SK-N-SH (cell line): ENCODE measurements at regions not wholly inside any gene's neighbourhood (a gene's known extent, or its start where the extent isn't known, plus 50 kb on each side); places are given as distances from the start of the nearest gene placed in this dataset.

ENCODE experiments used
- CTCF ChIA-PET: fragments of 300-600, 350-600 bp; formaldehyde crosslinking; extraction: SDS; loops from one replicate; lab custom pipeline; 2021; lab: Yijun Ruan, JAX
- POLR2A ChIA-PET: fragments of 350-600 bp; sonication (Branson Sonifier 250); formaldehyde crosslinking; extraction: SDS; loops from one replicate; lab custom pipeline; 2020; ENCODE audit warnings: antibody characterized with exemption, inconsistent platforms; lab: Yijun Ruan, JAX
- DNase-seq: peaks from one replicate; pipeline ENCODE4 v3.0.0; 2012
- H2AFZ ChIP-seq: fragments of 200-600 bp; sonication (generic); 2 replicates; pipeline ENCODE4 v1.8.1; 2016; ENCODE audit warnings: antibody characterized with exemption, mild to moderate bottlenecking, low read depth
- H3F3A ChIP-seq: fragments of 200-600 bp; sonication (generic); replicated peaks from 2 replicates; pipeline ENCODE3; 2016; ENCODE audit warnings: antibody characterized with exemption, mild to moderate bottlenecking; ENCODE audit not compliant: insufficient read depth
- H3K27ac ChIP-seq, 2 experiments: fragments of 200-500 bp in 1 of 2; fragments of 200-600 bp in 1 of 2; sonication (Bioruptor generic) in 1 of 2; sonication (generic), shearing (Covaris generic) in 1 of 2; 2 replicates each; pipeline versions ENCODE4 v1.5.1 to v1.6.1; 2014 to 2016; ENCODE audit warnings: low read depth in 2 of 2, inconsistent platforms in 1 of 2, low read length in 1 of 2, mild to moderate bottlenecking in 1 of 2, mixed read lengths in 1 of 2
- H3K27me3 ChIP-seq: fragments of 200-600 bp; sonication (generic), shearing (Covaris generic); 2 replicates; pipeline ENCODE4 v1.6.1; 2016; ENCODE audit warnings: mixed run types; ENCODE audit not compliant: insufficient read depth
- H3K36me3 ChIP-seq, 2 experiments: fragments of 200-500 bp in 1 of 2; fragments of 200-600 bp in 1 of 2; sonication (Bioruptor generic) in 1 of 2; sonication (generic) in 1 of 2; replicated peaks in 1 of 2; 2 replicates each; pipeline versions ENCODE3 to v1.5.1; 2014 to 2016; ENCODE audit warnings: low read length in 1 of 2, mild to moderate bottlenecking in 1 of 2; ENCODE audit not compliant: insufficient read depth in 2 of 2, control insufficient read depth in 1 of 2
- H3K4me1 ChIP-seq, 2 experiments: fragments of 200-500 bp in 1 of 2; fragments of 200-600 bp in 1 of 2; sonication (Bioruptor generic) in 1 of 2; sonication (generic), shearing (Covaris generic) in 1 of 2; 2 replicates each; pipeline versions ENCODE4 v1.5.1 to v1.6.1; 2014 to 2016; ENCODE audit warnings: low read depth in 1 of 2, low read length in 1 of 2, mixed run types in 1 of 2; ENCODE audit not compliant: insufficient read depth in 2 of 2, control insufficient read depth in 1 of 2
- H3K4me2 ChIP-seq: fragments of 200-600 bp; sonication (generic), shearing (Covaris generic); 2 replicates; pipeline ENCODE4 v1.6.1; 2017; ENCODE audit warnings: mixed run types
- H3K4me3 ChIP-seq, 2 experiments: fragments of 200-500 bp in 1 of 2; fragments of 200-600 bp in 1 of 2; sonication (Bioruptor generic) in 1 of 2; sonication (generic), shearing (Covaris generic) in 1 of 2; 2 replicates each; pipeline versions ENCODE4 v1.5.1 to v1.8.1; 2014 to 2016; ENCODE audit warnings: low read depth in 2 of 2, inconsistent platforms in 1 of 2, low read length in 1 of 2, mild to moderate bottlenecking in 1 of 2, mixed read lengths in 1 of 2, moderate library complexity in 1 of 2
- H3K79me2 ChIP-seq: fragments of 200-600 bp; sonication (generic); 2 replicates; pipeline ENCODE4 v1.8.1; 2017; ENCODE audit warnings: mild to moderate bottlenecking; ENCODE audit not compliant: insufficient read depth
- H3K9ac ChIP-seq: fragments of 200-600 bp; sonication (generic); 2 replicates; pipeline ENCODE4 v1.6.1; 2017; ENCODE audit warnings: mixed run types
- H3K9me2 ChIP-seq: fragments of 200-600 bp; sonication (generic); 2 replicates; pipeline ENCODE4 v1.6.1; 2017; ENCODE audit warnings: mixed run types
- H3K9me3 ChIP-seq: fragments of 200-600 bp; sonication (generic); 2 replicates; pipeline ENCODE4 v1.6.1; 2017; ENCODE audit warnings: mixed run types, mild to moderate bottlenecking, moderate library complexity
- H4K20me1 ChIP-seq: fragments of 200-600 bp; sonication (generic); 2 replicates; pipeline ENCODE4 v1.6.1; 2017; ENCODE audit warnings: mild to moderate bottlenecking, mixed run types; ENCODE audit not compliant: insufficient read depth
- CHD2 ChIP-seq: fragments of 150-350 bp; IDR thresholded peaks from 2 replicates; pipeline ENCODE4 v1.6.1; 2018; ENCODE audit warnings: low read length; ENCODE audit not compliant: partially characterized antibody
- CTCF ChIP-seq: fragments of 200-600 bp; sonication (generic); IDR thresholded peaks from 2 replicates; pipeline ENCODE4 v1.6.1; 2017; ENCODE audit warnings: antibody characterized with exemption, mild to moderate bottlenecking, moderate library complexity
- ELF1 ChIP-seq: IDR thresholded peaks from 2 replicates; pipeline ENCODE4 v1.4.0; 2012
- EP300 ChIP-seq, 2 experiments: IDR thresholded peaks; 2 replicates each; pipeline versions ENCODE4 v1.4.0 to v1.6.1; 2012; ENCODE audit warnings: borderline replicate concordance in 1 of 2, low read depth in 1 of 2, low read length in 1 of 2
- EZH2phosphoT487 ChIP-seq: fragments of 200-600 bp; sonication (generic); IDR thresholded peaks from 2 replicates; pipeline ENCODE4 v1.6.1; 2017; ENCODE audit warnings: low read depth, mixed run types, mild to moderate bottlenecking, antibody characterized with exemption, moderate library complexity, borderline replicate concordance
- FOSL2 ChIP-seq: IDR thresholded peaks from 2 replicates; pipeline ENCODE4 v1.4.0; 2012; ENCODE audit warnings: low read depth, mild to moderate bottlenecking, moderate library complexity, borderline replicate concordance
- FOXJ3 ChIP-seq: sonication (generic); formaldehyde crosslinking; IDR thresholded peaks from 2 replicates; pipeline ENCODE4 v1.5.1; 2020; ENCODE audit warnings: mild to moderate bottlenecking, missing genetic modification reagents
- GABPA ChIP-seq: IDR thresholded peaks from 2 replicates; pipeline ENCODE4 v1.4.0; 2012; ENCODE audit warnings: low read depth, mild to moderate bottlenecking
- IRF3 ChIP-seq: fragments of 150-350 bp; IDR thresholded peaks from 2 replicates; pipeline ENCODE4 v1.6.1; 2016; ENCODE audit warnings: mild to moderate bottlenecking, low read depth, low read length
- MAX ChIP-seq: IDR thresholded peaks from 2 replicates; pipeline ENCODE4 v1.4.0; 2012; ENCODE audit warnings: low read depth
- MEF2A ChIP-seq: IDR thresholded peaks from 2 replicates; pipeline ENCODE4 v1.4.0; 2012; ENCODE audit warnings: low read depth, borderline replicate concordance
- MXI1 ChIP-seq: IDR thresholded peaks from 2 replicates; pipeline ENCODE4 v1.6.1; 2012; ENCODE audit warnings: mild to moderate bottlenecking, low read depth, low read length, improper control_type of control experiment
- NRF1 ChIP-seq: IDR thresholded peaks from 2 replicates; pipeline ENCODE4 v1.6.1; 2012; ENCODE audit warnings: low read depth, mild to moderate bottlenecking, low read length
- RCOR1 ChIP-seq: fragments of 150-350 bp; IDR thresholded peaks from 2 replicates; pipeline ENCODE4 v1.6.1; 2017; ENCODE audit warnings: antibody characterized with exemption, low read length
- RFX5 ChIP-seq: IDR thresholded peaks from 2 replicates; pipeline ENCODE4 v1.6.1; 2012; ENCODE audit warnings: mild to moderate bottlenecking, improper control_type of control experiment, low read length
- TEAD4 ChIP-seq: IDR thresholded peaks from 2 replicates; pipeline ENCODE4 v1.4.0; 2012; ENCODE audit warnings: mild to moderate bottlenecking, borderline replicate concordance; ENCODE audit not compliant: insufficient read depth
- USF2 ChIP-seq: fragments of 150-350 bp; IDR thresholded peaks from 2 replicates; pipeline ENCODE4 v1.6.1; 2017; ENCODE audit warnings: antibody characterized with exemption, low read length, low read depth, borderline replicate concordance
- YY1 ChIP-seq: IDR thresholded peaks from 2 replicates; pipeline ENCODE4 v1.4.0; 2012; ENCODE audit warnings: low read depth, mild to moderate bottlenecking
- ZBTB33 ChIP-seq: IDR thresholded peaks from 2 replicates; pipeline ENCODE4 v1.4.0; 2012; ENCODE audit warnings: low read depth, borderline replicate concordance
- WGBS: methylation state at CpG from one replicate; pipeline ENCODE4 v1.1.6; 2017; ENCODE audit warnings: low lambda C conversion rate; 5-methylcytosine and 5-hydroxymethylcytosine counted together

GRCh38 chr13:33752597-33752996, 65.4 kb upstream of the RFC3 start:
- no peaks in the 10 kb centered on the region for H3K9me3 ChIP-seq
- no peaks in the 10 kb centered on the region for H3F3A ChIP-seq
- ChIA-PET CTCF (interaction anchor here (0.6 to 1.7 kb wide), 3 partner anchors 21 to 210 kb away, joined by 3 to 4 read pairs (median 4); no protein-coding TSS in a partner anchor), POLR2A (no interaction called here)
- H3K27ac ChIP-seq: no peak overlapping the region
- H3K4me2 ChIP-seq: no peak overlapping the region
- 88% methylated on average over 6 of the region's 6 CpGs for WGBS
- H3K9me2 ChIP-seq: no peaks in the 10 kb centered on the region
- no peaks in the 10 kb centered on the region for H3K79me2 ChIP-seq
- H3K4me3 ChIP-seq: no peak overlapping the region
- no peak for DNase-seq
- H3K36me3 ChIP-seq: no peaks in the 10 kb centered on the region
- H4K20me1 ChIP-seq: no peaks in the 10 kb centered on the region
- H3K4me1 ChIP-seq: no peaks in the 10 kb centered on the region
- no peak overlapping the region for H3K9ac ChIP-seq
- H2AFZ ChIP-seq: no peak overlapping the region
- no peaks in the 10 kb centered on the region for H3K27me3 ChIP-seq
- no peak for TF ChIP-seq EZH2phosphoT487
- no peak for TF ChIP-seq RFX5
- no peak for TF ChIP-seq USF2
- TF ChIP-seq ZBTB33: no peak
- TF ChIP-seq MXI1: no peak
- TF ChIP-seq FOSL2: no peak
- no peak for TF ChIP-seq FOXJ3 (CRISPR knock-in tag)
- no peak for TF ChIP-seq CHD2
- TF ChIP-seq IRF3: no peak
- no peak for TF ChIP-seq NRF1
- no peak for TF ChIP-seq MAX
- no peak for TF ChIP-seq ELF1
- no peak for TF ChIP-seq MEF2A
- TF ChIP-seq, all 33 proteins: peak for 0

GRCh38 chr13:33756929-33757328, 61.0 kb upstream of the RFC3 start:
- Histone ChIP-seq H3K36me3 (no peaks in the 10 kb centered on the region), H3K79me2 (no peaks in the 10 kb centered on the region), H3K9me3 (no peaks in the 10 kb centered on the region), H3K4me1 (no peaks in the 10 kb centered on the region), H3F3A (no peaks in the 10 kb centered on the region), H2AFZ (no peak overlapping the region), H3K4me2 (no peak overlapping the region), H3K27ac (no peak overlapping the region), H3K27me3 (no peaks in the 10 kb centered on the region), H3K4me3 (no peak overlapping the region), H3K9ac (no peak overlapping the region), H3K9me2 (no peaks in the 10 kb centered on the region), H4K20me1 (no peaks in the 10 kb centered on the region)
- 77% methylated on average over 3 of the region's 3 CpGs for WGBS
- ChIA-PET CTCF (no interaction called here), POLR2A (no interaction called here)
- no peak for DNase-seq
- TF ChIP-seq FOSL2: no peak
- no peak for TF ChIP-seq RCOR1
- TF ChIP-seq EP300 (IDR thresholded peaks at IDR 0.05; ENCODE audit: borderline replicate concordance in 1 of 2, low read depth in 1 of 2, low read length in 1 of 2): no peak
- TF ChIP-seq RFX5: no peak
- no peak for TF ChIP-seq MAX
- TF ChIP-seq NRF1: no peak
- no peak for TF ChIP-seq MXI1
- TF ChIP-seq ELF1: no peak
- no peak for TF ChIP-seq CTCF
- TF ChIP-seq IRF3: no peak
- TF ChIP-seq YY1: no peak
- no peak for TF ChIP-seq TEAD4
- TF ChIP-seq EZH2phosphoT487: no peak
- no peak for TF ChIP-seq GABPA
- no peak for TF ChIP-seq FOXJ3 (CRISPR knock-in tag)
